ENCODE measurements at regions not wholly inside any gene's neighbourhood (a gene's known extent, or its start where the extent isn't known, plus 50 kb on each side); places are given as distances from the start of the nearest gene placed in this dataset.

DNA sequence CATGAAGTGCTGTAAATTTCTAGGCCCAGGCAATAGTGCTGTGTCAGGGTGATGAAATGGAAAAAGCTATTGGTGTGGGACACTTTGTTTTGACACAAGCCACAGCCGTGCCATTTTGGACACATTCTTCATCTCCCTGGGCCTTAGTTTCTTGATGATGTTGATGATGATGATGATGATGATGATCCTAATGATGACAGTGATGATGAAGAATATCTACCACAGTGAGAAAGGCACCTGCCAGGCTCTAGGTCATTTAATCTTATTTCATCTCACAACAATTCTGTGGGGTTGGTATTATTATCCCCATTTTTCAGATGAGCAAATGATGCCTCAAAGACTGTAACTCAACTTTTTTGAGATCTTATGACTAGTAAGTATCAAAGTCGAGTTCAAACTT lies 102.2 kb upstream of the STC2 start:
- TF ChIP-seq, protein P1, sequence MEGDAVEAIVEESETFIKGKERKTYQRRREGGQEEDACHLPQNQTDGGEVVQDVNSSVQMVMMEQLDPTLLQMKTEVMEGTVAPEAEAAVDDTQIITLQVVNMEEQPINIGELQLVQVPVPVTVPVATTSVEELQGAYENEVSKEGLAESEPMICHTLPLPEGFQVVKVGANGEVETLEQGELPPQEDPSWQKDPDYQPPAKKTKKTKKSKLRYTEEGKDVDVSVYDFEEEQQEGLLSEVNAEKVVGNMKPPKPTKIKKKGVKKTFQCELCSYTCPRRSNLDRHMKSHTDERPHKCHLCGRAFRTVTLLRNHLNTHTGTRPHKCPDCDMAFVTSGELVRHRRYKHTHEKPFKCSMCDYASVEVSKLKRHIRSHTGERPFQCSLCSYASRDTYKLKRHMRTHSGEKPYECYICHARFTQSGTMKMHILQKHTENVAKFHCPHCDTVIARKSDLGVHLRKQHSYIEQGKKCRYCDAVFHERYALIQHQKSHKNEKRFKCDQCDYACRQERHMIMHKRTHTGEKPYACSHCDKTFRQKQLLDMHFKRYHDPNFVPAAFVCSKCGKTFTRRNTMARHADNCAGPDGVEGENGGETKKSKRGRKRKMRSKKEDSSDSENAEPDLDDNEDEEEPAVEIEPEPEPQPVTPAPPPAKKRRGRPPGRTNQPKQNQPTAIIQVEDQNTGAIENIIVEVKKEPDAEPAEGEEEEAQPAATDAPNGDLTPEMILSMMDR (IDR thresholded peaks at IDR 0.05), result no peak
- TF ChIP-seq POLR2A (IDR thresholded peaks at IDR 0.05), result no peak
